Ovary (tissue), 7 donors: ENCODE measurements at regions not wholly inside any gene's neighbourhood (a gene's known extent, or its start where the extent isn't known, plus 50 kb on each side); places are given as distances from the start of the nearest gene placed in this dataset.
A peak's percentile ranks its signal among the peaks of the same experiment; 100 is the strongest.

ENCODE experiments used
- DNase-seq, 5 donors: peaks; one replicate each; pipeline ENCODE4 v3.0.0-alpha.2; 2019 to 2020
- H3K27ac ChIP-seq, 2 donors: fragments of 200-600 bp; one replicate each; pipeline versions ENCODE4 v1.5.1 to v1.8.0; 2019 to 2022
- H3K27me3 ChIP-seq: fragments of 200-600 bp; one replicate; pipeline ENCODE4 v1.8.0; 2022
- H3K36me3 ChIP-seq: fragments of 200-600 bp; sonication (generic); one replicate; pipeline ENCODE4 v1.5.1; 2019
- H3K4me1 ChIP-seq: one replicate; pipeline ENCODE4 v1.8.1; 2013; ENCODE audit warnings: mild to moderate bottlenecking, moderate library complexity; ENCODE audit not compliant: insufficient read depth
- H3K4me3 ChIP-seq: fragments of 200-600 bp; sonication (generic); one replicate; pipeline ENCODE4 v1.5.1; 2017
- H3K9me3 ChIP-seq, 2 donors: fragments of 200-600 bp in 1 of 2; sonication (generic) in 1 of 2; one replicate each; pipeline versions ENCODE4 v1.5.1 to v1.8.1; 2013 to 2019; ENCODE audit warnings: mild to moderate bottlenecking in 1 of 2, moderate library complexity in 1 of 2
- EP300 ChIP-seq: sonication (generic); formaldehyde crosslinking; IDR thresholded peaks from one replicate; pipeline ENCODE4 v1.6.1; 2017; ENCODE audit warnings: antibody characterized with exemption
- POLR2A ChIP-seq: fragments of 450-650 bp; IDR thresholded peaks from one replicate; pipeline ENCODE4 v1.6.1; 2017; ENCODE audit warnings: antibody characterized with exemption, mild to moderate bottlenecking, moderate library complexity
- WGBS, 3 donors: extraction: QIAGEN DNeasy Blood & Tissue Kit in 1 of 3; methylation state at CpG; one replicate each; pipeline versions ENCODE4 v1.1.5 to v1.1.7; 2013 to 2017; 5-methylcytosine and 5-hydroxymethylcytosine counted together
- intact Hi-C, 4 donors: fragments of 100-400 bp; cut with DNase I; formaldehyde crosslinking; loops; one replicate each; pipeline versions ENCODE4 v1.11.0 to v1.15.1; 2022 to 2023
- TF ChIP-seq, protein P1 (sequence below), 3 donors: fragments of 450-650 bp in 2 of 3; fragments of 200-600 bp in 1 of 3; IDR thresholded peaks; one replicate each; pipeline versions ENCODE4 v1.5.1 to v1.8.0; 2016 to 2022; ENCODE audit warnings: antibody characterized with exemption in 3 of 3, mild to moderate bottlenecking in 1 of 3
- donor health status: DM: no; HTN: no; CAD: no; lungs with moderate emphysema.
- donor health status: DM: no; HTN: no; CAD: no.
- donor health status: Bipolar disorder and iron deficiency.
- donor health status: DM: no; HTN: no; CAD: no.
- donor health status: DM: yes; HTN: yes; CAD: no.

DNA sequence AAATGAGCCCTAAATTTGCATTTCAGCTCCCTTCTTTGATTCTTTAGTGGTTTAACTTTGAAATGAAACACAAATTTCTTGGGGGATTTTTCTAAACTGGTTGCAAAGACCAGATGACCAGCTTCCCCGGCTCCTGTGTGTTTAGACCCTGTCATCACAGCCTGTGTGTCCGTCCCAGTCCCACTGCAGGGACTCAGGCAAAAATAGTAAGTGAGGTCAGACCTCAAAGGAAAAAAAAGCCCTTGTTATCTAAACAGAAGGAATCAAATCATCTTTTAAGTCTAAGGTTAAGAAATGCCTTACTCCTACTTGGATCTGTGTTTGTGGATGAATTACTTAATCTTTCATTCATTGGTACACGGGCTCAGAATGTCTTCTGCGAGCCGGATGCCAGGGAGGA is 423.7 kb downstream of the LPIN1 start:
- Histone ChIP-seq H3K27me3 (no peaks in the 10 kb centered on the region), H3K36me3 (no peaks in the 10 kb centered on the region), H3K9me3 (no peaks in the 10 kb centered on the region), H3K4me3 (no peak overlapping the region), H3K27ac (peak overlapping the region in 1 of 2 donors; percentile 45), H3K4me1 (peaks cover 2% of the 10 kb centered on the region)
- TF ChIP-seq, protein P1, sequence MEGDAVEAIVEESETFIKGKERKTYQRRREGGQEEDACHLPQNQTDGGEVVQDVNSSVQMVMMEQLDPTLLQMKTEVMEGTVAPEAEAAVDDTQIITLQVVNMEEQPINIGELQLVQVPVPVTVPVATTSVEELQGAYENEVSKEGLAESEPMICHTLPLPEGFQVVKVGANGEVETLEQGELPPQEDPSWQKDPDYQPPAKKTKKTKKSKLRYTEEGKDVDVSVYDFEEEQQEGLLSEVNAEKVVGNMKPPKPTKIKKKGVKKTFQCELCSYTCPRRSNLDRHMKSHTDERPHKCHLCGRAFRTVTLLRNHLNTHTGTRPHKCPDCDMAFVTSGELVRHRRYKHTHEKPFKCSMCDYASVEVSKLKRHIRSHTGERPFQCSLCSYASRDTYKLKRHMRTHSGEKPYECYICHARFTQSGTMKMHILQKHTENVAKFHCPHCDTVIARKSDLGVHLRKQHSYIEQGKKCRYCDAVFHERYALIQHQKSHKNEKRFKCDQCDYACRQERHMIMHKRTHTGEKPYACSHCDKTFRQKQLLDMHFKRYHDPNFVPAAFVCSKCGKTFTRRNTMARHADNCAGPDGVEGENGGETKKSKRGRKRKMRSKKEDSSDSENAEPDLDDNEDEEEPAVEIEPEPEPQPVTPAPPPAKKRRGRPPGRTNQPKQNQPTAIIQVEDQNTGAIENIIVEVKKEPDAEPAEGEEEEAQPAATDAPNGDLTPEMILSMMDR (IDR thresholded peaks at IDR 0.05), result no peak
- TF ChIP-seq EP300, result no peak
- no peak for TF ChIP-seq POLR2A
- intact Hi-C loops, result loop anchor here in 1 of 4 donors (10.0 kb wide), 1 partner anchor 545 kb away; the partner anchor contains the start of gene TRIB2
- 31 to 62% (median 47%) methylated on average over 5 of the region's 5 CpGs for WGBS, 3 donors
- no peak for DNase-seq

DNA sequence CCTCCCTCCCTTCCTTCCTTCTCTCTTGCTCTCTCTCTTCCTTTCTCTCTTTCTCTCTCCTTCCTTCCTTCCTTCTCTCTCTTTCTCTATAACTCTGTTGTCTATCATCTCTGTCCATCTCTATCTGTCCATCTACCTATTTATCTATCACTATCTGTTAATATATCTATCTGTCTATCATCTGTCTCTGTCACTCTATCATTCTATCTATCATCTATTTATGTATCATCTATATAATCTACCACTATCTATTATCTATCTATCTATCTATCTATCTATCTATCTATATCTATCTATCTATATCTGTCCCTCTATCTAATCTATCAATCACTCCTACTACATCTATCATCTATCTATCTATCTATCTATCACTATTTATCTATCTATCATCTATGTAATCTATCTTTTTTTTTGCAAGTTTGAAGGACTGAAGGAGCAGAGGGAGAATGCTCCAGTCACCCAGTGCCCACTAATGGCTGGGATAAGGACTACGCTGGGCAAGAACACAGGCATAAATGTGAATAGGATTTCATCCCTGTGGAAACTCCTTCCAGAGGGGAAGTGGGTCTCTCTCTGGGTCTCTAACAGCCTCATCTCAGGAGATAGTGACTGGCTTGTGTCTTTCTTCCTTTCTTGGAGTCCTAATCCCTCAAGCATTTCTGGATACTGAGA is 427.0 kb downstream of the LPIN1 start:
- Histone ChIP-seq H3K27ac (no peak overlapping the region), H3K9me3 (no peaks in the 10 kb centered on the region), H3K36me3 (no peaks in the 10 kb centered on the region), H3K4me1 (peaks cover 8% of the 10 kb centered on the region), H3K27me3 (no peaks in the 10 kb centered on the region), H3K4me3 (no peak overlapping the region)
- no peak for DNase-seq
- intact Hi-C loops, result loop anchor here in 1 of 4 donors (10.0 kb wide), 1 partner anchor 541 kb away; the partner anchor contains the start of gene TRIB2
- 97 to 100% (median 98%) methylated on average over 1 of the region's 1 CpG for WGBS, 3 donors
- TF ChIP-seq, protein P1 (IDR thresholded peaks at IDR 0.05), result no peak
- TF ChIP-seq EP300 (no peak), POLR2A (no peak)

DNA sequence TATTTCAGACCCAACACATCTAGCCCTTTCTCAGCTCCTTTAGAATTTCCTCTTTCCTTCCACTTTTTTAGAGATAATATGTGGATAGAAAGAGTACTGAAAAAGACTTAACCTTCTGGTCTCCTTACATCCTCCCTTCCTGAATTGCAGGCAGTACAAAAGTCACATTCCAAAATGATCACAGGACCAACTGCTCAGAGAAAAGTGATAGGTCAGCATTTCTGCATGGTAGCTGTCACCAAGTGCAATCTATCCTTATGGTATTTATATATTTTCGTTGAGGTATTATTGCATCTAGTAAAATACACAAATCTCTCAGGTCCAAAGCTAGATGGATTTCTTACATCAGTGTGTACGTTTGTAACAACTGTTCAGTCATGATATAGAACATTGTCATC is 427.5 kb downstream of the LPIN1 start:
- intact Hi-C loops, result loop anchor here in 1 of 4 donors (10.0 kb wide), 1 partner anchor 541 kb away; the partner anchor contains the start of gene TRIB2
- Histone ChIP-seq H3K27ac (no peak overlapping the region), H3K27me3 (no peaks in the 10 kb centered on the region), H3K36me3 (no peaks in the 10 kb centered on the region), H3K9me3 (no peaks in the 10 kb centered on the region), H3K4me3 (no peak overlapping the region), H3K4me1 (peaks cover 9% of the 10 kb centered on the region)
- DNase-seq, result no peak
- TF ChIP-seq POLR2A, result no peak
- TF ChIP-seq, protein P1 (IDR thresholded peaks at IDR 0.05), result no peak
- TF ChIP-seq EP300, result no peak
- WGBS, 3 donors, result 77 to 84% (median 83%) methylated on average over 2 of the region's 2 CpGs

DNA sequence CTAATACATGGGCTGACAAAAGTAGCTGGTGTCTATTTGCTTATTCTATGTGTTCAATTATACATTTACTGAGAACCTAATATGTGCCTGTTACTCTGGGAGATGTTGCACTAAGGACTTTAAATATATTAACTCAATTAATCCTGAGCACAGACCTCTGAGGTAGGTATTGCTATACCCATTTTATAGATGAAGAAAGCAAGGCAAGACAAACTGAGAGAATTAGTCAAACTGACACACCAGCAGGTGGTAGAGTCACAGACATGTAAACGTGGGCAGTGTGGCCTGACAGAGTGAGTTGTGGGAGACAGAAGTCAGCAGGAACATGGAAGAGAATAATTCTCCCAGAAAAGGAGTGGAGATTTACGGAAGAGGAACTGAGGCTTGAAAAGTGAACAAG is 428.9 kb downstream of the LPIN1 start:
- intact Hi-C loops, result loop anchor here in 1 of 4 donors (10.0 kb wide), 1 partner anchor 539 kb away; the partner anchor contains the start of gene TRIB2

More for the DNA sequence above, 428.9 kb downstream of the LPIN1 start:
- Histone ChIP-seq H3K36me3 (no peaks in the 10 kb centered on the region), H3K27me3 (no peaks in the 10 kb centered on the region), H3K9me3 (no peaks in the 10 kb centered on the region), H3K4me1 (peaks cover 9% of the 10 kb centered on the region), H3K27ac (no peak overlapping the region), H3K4me3 (no peak overlapping the region)
- DNase-seq, result no peak
- 94 to 96% (median 94%) methylated on average over 2 of the region's 2 CpGs for WGBS, 3 donors
- TF ChIP-seq EP300, result no peak
- TF ChIP-seq, protein P1 (IDR thresholded peaks at IDR 0.05), result no peak
- TF ChIP-seq POLR2A, result no peak
